ENCODE measurements at regions not wholly inside any gene's neighbourhood (a gene's known extent, or its start where the extent isn't known, plus 50 kb on each side); places are given as distances from the start of the nearest gene placed in this dataset.

DNA sequence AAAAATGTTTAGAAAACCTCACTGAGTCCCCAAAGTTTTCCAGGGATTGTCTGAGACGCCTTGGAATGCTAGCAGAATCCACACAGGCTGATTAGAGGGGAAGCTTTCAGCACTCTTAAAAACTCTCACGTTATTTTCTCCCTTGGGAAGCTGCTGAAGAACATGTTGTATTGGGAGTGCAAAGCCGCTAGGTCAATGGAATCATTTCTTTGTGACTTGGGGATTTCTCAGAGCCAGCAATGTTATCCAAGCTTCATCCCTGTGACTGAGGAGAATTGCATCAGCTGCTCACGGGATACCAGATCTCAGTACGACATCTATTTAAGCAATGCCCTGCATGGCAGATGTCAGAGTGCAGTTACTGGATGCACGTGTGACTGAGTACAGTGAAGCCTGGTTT, 426.4 kb upstream of the MPDZ start:
- in situ Hi-C loops (cut with MboI) (no loop called here), intact Hi-C loops (cut with micrococcal nuclease; ENCODE audit: unreplicated experiment) (no loop called here)
- no peaks in the 10 kb centered on the region for H3K9me3 ChIP-seq (replicated peaks; ENCODE audit: control insufficient read depth, insufficient read depth, low read length)
- no peaks in the 10 kb centered on the region for H3K79me2 ChIP-seq (ENCODE audit: control insufficient read depth, insufficient read depth, low read length)
- H3K9ac ChIP-seq (ENCODE audit: control insufficient read depth, insufficient read depth, low read length) = no peak overlapping the region
- H3K4me1 ChIP-seq (ENCODE audit: control insufficient read depth, insufficient read depth, low read length) = no peaks in the 10 kb centered on the region
- H3K27ac ChIP-seq (ENCODE audit: control insufficient read depth, insufficient read depth) = no peak overlapping the region
- ChIA-PET CTCF (no interaction called here), RAD21 (ENCODE audit: unreplicated experiment) (no interaction called here), POLR2A (no interaction called here), SMC1A (ENCODE audit: uncharacterized antibody, unreplicated experiment) (no interaction called here)
- H4K20me1 ChIP-seq (ENCODE audit: control insufficient read depth, insufficient read depth) = no peaks in the 10 kb centered on the region
- DNase-seq (ENCODE audit: low read depth, low spot score) (no peak), FAIRE-seq (no peak), ATAC-seq (no peak)
- BruUV-seq (replicated peaks) = no TSS peak
- WGBS (ENCODE audit: insufficient coverage, insufficient replicate concordance, low lambda C conversion rate, missing lambda C conversion rate) = 10% methylated on average over 6 of the region's 6 CpGs
- no peaks in the 10 kb centered on the region for H3K27me3 ChIP-seq (replicated peaks in 1 of 2; ENCODE audit: control insufficient read depth in 2 of 2, insufficient read depth in 2 of 2, low read length in 1 of 2)
- no peak overlapping the region for H2AFZ ChIP-seq (ENCODE audit: control insufficient read depth, low read depth, low read length)
- no peaks in the 10 kb centered on the region for H3K36me3 ChIP-seq (ENCODE audit: control insufficient read depth in 2 of 2, insufficient read depth in 2 of 2, low read length in 1 of 2)
- H3K4me2 ChIP-seq (ENCODE audit: control insufficient read depth, insufficient read depth) = no peak overlapping the region
- no peak overlapping the region for H3K4me3 ChIP-seq
- TF ChIP-seq TCF7 (IDR thresholded peaks at IDR 0.05; ENCODE audit: borderline replicate concordance) (no peak), GABPA (IDR thresholded peaks at IDR 0.05; ENCODE audit: low read depth) (no peak), SIN3A (IDR thresholded peaks at IDR 0.05; ENCODE audit: low read depth, low read length) (no peak), POU2F2 (IDR thresholded peaks at IDR 0.05; ENCODE audit: borderline replicate concordance, low read depth, low read length) (no peak), IKZF2 (IDR thresholded peaks at IDR 0.05) (no peak), ESRRA (IDR thresholded peaks at IDR 0.05; ENCODE audit: low read length) (no peak), ZBED1 (IDR thresholded peaks at IDR 0.05; ENCODE audit: borderline replicate concordance) (no peak), NFXL1 (IDR thresholded peaks at IDR 0.05; ENCODE audit: borderline replicate concordance) (no peak), EP300 (IDR thresholded peaks at IDR 0.05; ENCODE audit: borderline replicate concordance in 1 of 2, control insufficient read depth in 1 of 2, low read depth in 2 of 2, low read length in 2 of 2) (no peak), TAF1 (IDR thresholded peaks at IDR 0.05; ENCODE audit: borderline replicate concordance, low read depth, low read length) (no peak), PRDM15 (CRISPR knock-in tag; IDR thresholded peaks at IDR 0.05) (no peak), ATF2 (IDR thresholded peaks at IDR 0.05; ENCODE audit: low read length) (no peak), WRNIP1 (IDR thresholded peaks at IDR 0.05; ENCODE audit: borderline replicate concordance, low read depth, low read length) (no peak), KAT2A (conservative IDR thresholded peaks at IDR 0.05; ENCODE audit: control insufficient read depth, low read depth, low read length) (no peak)
- TF ChIP-seq, protein P1, sequence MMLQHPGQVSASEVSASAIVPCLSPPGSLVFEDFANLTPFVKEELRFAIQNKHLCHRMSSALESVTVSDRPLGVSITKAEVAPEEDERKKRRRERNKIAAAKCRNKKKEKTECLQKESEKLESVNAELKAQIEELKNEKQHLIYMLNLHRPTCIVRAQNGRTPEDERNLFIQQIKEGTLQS (IDR thresholded peaks at IDR 0.05; ENCODE audit: borderline replicate concordance, extremely low read depth, low read depth, low read length) = no peak
- TF ChIP-seq, protein P2, sequence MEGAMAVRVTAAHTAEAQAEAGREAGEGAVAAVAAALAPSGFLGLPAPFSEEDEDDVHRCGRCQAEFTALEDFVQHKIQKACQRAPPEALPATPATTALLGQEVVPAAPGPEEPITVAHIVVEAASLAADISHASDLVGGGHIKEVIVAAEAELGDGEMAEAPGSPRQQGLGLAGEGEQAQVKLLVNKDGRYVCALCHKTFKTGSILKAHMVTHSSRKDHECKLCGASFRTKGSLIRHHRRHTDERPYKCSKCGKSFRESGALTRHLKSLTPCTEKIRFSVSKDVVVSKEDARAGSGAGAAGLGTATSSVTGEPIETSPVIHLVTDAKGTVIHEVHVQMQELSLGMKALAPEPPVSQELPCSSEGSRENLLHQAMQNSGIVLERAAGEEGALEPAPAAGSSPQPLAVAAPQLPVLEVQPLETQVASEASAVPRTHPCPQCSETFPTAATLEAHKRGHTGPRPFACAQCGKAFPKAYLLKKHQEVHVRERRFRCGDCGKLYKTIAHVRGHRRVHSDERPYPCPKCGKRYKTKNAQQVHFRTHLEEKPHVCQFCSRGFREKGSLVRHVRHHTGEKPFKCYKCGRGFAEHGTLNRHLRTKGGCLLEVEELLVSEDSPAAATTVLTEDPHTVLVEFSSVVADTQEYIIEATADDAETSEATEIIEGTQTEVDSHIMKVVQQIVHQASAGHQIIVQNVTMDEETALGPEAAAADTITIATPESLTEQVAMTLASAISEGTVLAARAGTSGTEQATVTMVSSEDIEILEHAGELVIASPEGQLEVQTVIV (IDR thresholded peaks at IDR 0.05; ENCODE audit: borderline replicate concordance, partially characterized antibody) = no peak
